ENCODE measurements at regions not wholly inside any gene's neighbourhood (a gene's known extent, or its start where the extent isn't known, plus 50 kb on each side); places are given as distances from the start of the nearest gene placed in this dataset.
"Not testable (repeated sequence)": the region's sequence is repeated elsewhere in the genome, so short reads cannot be mapped to it uniquely, and the experiment has no call there.

DNA sequence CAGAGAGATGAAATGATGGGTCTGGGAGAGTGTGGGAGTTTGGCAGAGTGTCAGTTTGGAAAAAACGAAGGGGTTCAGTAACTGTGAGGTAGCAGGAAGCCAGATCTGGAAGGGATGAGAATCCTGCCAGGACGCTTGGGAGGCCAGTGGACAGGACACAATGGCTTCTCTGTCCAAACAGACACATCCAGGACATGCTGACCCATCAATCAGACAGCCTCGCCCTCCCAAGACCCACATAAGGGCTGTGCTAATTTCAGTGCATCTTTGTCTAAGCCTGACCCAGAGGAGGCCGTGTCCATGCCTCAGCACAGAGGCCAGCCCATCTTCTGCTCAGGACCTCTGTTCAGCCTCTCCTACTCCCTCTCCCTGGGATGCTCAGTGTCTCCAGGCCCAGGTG lies 576.5 kb upstream of the B3GAT1 start:
- TF ChIP-seq, protein P1, sequence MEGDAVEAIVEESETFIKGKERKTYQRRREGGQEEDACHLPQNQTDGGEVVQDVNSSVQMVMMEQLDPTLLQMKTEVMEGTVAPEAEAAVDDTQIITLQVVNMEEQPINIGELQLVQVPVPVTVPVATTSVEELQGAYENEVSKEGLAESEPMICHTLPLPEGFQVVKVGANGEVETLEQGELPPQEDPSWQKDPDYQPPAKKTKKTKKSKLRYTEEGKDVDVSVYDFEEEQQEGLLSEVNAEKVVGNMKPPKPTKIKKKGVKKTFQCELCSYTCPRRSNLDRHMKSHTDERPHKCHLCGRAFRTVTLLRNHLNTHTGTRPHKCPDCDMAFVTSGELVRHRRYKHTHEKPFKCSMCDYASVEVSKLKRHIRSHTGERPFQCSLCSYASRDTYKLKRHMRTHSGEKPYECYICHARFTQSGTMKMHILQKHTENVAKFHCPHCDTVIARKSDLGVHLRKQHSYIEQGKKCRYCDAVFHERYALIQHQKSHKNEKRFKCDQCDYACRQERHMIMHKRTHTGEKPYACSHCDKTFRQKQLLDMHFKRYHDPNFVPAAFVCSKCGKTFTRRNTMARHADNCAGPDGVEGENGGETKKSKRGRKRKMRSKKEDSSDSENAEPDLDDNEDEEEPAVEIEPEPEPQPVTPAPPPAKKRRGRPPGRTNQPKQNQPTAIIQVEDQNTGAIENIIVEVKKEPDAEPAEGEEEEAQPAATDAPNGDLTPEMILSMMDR (IDR thresholded peaks at IDR 0.05; ENCODE audit: control insufficient read depth, insufficient read depth, low read depth, low read length, missing control alignments), result no peak
- DNase-seq (ENCODE audit: low read depth), result no peak
- H3K4me3 ChIP-seq (ENCODE audit: control insufficient read depth, low read depth, low read length), result no peak overlapping the region

DNA sequence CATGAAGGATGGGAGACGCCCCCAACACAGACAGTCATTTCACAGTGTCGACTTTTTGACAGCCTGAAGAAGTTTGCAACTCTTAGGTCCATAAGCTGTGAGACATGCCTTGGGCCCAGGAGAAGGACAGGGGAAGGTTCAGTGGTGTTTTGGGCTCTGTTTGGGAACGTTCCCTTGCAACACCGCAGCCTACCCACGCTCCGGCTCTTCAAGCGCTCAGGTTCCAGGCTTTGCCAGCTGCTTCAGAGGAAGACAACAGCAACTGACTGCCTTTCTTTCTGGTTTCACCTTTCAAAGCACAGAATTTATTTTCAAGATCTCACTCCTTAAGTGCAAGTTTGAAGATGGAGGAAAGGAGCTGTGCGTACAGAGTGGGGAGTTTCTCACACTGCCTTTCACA lies 575.8 kb upstream of the B3GAT1 start:
- no peak overlapping the region for H3K4me3 ChIP-seq (ENCODE audit: control insufficient read depth, low read depth, low read length)
- no peak for DNase-seq (ENCODE audit: low read depth)
- TF ChIP-seq, protein P1 (IDR thresholded peaks at IDR 0.05; ENCODE audit: control insufficient read depth, insufficient read depth, low read depth, low read length, missing control alignments), result no peak

DNA sequence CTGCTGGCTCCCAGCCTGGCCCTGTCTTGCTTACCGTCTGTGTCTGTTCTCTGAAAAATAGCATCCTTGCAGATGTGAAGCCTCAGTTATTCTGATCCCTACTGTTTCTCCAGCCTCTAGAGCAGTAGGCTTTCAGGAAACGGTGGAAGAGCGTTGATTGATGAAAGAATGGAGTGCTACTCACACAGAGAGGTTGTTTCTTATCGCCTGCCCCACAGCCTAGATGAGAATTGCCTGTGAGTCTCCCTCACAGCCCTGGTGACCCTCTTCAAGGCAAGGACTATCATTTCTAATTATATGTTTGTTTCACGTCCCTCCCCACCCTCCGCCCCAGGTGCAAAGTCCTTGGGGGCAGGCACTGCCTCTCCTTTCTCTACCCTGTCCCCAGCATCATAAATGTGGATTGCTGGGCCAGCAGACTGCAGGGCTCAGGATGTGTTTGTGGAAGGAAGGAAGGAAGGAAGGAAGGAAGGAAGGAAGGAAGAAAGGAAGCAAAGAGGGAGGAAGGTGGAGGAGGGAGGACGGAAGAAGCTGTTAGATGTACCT lies 575.3 kb upstream of the B3GAT1 start:
- TF ChIP-seq, protein P1 (IDR thresholded peaks at IDR 0.05; ENCODE audit: control insufficient read depth, insufficient read depth, low read depth, low read length, missing control alignments), result no peak
- no peak for DNase-seq (ENCODE audit: low read depth)
- no peak overlapping the region for H3K4me3 ChIP-seq (ENCODE audit: control insufficient read depth, low read depth, low read length)

DNA sequence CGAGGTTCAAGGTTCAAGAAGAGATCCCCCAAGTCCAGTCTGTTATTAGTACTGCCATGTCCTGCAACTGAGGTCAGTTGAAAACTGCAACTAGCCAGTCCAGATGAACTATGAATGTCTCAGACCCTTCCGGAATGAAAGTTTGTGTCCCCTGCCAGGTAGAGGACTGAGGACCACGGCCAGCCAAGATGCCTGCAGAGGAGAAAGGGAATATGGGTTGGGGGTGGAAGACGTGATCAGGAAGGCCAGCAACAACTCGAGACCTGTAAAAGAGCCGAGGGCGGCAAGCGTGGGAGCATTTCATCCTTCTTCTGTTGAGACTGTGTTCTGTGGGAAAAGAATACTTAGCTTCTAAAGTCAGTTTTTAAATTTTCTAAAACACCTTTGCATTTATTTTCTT lies 572.4 kb upstream of the B3GAT1 start:
- DNase-seq (ENCODE audit: low read depth), result no peak
- H3K4me3 ChIP-seq (ENCODE audit: control insufficient read depth, low read depth, low read length), result no peak overlapping the region
- TF ChIP-seq, protein P1 (IDR thresholded peaks at IDR 0.05; ENCODE audit: control insufficient read depth, insufficient read depth, low read depth, low read length, missing control alignments), result no peak

DNA sequence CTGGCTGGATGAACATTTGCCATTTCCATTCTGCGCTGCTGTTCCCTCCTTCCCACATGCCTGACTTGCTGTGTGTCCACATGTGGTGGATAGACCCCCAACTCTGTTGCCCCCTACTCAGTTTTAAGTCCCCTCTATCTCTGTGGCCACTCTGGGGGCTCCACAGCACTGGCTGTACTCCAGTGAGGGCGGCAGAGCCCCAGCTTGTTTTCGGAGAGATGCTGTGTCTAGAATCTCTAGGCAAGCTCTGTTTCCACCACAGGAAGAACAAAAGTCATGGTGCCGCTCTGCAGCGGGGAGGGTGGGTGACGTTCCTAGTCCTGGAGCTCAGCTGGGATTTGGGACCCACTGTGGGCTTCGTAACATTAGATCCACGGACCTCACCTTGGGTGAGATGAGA lies 570.4 kb upstream of the B3GAT1 start:
- H3K4me3 ChIP-seq (ENCODE audit: control insufficient read depth, low read depth, low read length), result not testable (repeated sequence)

DNA sequence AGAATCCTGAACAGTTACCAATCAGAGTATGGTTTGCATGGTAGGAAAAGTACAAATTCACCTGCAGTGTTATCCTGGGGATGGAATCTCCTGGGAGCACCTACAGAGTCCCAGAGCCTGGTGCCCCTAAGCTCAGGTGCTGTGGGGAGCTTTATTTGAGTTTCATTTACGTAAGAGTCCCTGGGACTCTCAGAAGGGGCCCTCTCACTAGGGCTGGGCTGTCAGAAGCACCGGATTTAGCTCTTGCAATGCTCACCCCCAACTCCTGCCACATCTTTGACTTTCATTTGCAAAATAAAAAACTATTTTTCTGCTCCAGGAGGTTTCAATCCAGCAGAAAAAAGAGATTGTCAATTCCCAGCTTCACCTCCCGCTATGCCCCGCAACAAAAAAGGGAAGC lies 569.8 kb upstream of the B3GAT1 start:
- H3K4me3 ChIP-seq (ENCODE audit: control insufficient read depth, low read depth, low read length), result no peak overlapping the region
- no peak for DNase-seq (ENCODE audit: low read depth)

More for the DNA sequence above, 570.4 kb upstream of the B3GAT1 start:
- not testable (repeated sequence) for DNase-seq (ENCODE audit: low read depth)

DNA sequence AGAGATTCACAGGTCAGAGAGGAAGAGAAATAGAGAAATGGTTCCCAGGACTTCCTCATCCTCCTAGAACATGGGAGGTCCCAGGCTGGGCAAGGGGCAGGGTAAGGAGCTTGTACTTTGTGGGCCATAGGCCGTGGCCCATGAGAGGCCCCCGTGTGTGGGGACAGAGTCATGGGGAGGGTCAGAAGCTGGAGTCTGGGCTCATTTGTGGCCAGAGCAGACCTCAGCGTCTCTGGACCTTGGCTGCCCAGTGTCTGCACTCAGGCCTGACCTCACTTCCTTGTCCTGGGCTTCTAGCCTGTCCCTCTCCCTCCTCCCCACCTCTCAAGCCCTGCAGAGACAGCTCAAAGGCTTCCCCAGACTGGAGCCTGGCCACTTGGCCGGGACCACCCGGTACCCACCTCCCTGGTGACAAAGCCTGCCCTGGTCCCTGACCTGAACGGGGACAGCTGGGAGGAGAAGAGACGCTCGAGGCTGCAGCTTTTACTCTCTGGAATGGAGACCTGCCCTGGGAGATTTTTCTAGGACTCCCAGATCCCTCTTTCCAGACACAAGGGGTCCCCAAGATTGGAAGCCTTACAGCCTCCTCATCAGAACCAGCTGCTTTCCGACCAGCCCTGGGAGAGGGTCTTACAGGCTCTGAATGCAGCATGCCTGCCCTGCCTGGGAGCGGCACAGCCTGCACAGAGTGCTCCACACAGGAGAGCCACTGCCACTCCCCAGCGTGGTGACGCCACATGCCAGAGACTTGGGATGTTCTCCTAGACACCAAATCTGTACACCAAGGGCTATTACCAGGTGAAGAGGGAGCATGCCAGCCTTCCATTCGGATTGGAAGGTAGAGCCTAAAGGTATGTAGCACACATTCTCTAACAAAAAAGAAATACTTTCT lies 569.0 kb upstream of the B3GAT1 start:
- no peak for DNase-seq (ENCODE audit: low read depth)
- no peak overlapping the region for H3K4me3 ChIP-seq (ENCODE audit: control insufficient read depth, low read depth, low read length)
- TF ChIP-seq, protein P1 (IDR thresholded peaks at IDR 0.05; ENCODE audit: control insufficient read depth, insufficient read depth, low read depth, low read length, missing control alignments), result no peak

More for the DNA sequence above, 569.8 kb upstream of the B3GAT1 start:
- TF ChIP-seq, protein P1 (IDR thresholded peaks at IDR 0.05; ENCODE audit: control insufficient read depth, insufficient read depth, low read depth, low read length, missing control alignments), result no peak

DNA sequence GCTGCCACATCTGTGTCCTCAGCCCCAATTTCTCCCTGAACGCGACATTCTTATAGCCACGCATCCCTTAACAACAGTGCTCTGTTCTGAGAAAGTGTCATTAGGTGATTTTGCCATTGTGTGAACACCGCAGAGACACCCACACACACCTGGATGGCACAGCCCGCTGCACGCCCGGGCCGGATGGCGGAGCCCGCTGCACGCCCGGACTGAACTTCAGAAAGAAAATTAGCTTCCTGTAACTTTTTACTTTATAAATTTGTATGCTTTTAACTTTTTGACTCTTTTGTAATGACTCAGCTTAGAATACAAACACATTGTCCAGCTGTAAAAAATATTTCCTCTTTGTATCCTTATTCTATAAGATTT lies 567.0 kb upstream of the B3GAT1 start:
- not testable (repeated sequence) for H3K4me3 ChIP-seq (ENCODE audit: control insufficient read depth, low read depth, low read length); DNase-seq (ENCODE audit: low read depth)

All from AG09309 (cell line).